OCI-LY1 (cell line): ENCODE measurements at regions not wholly inside any gene's neighbourhood (a gene's known extent, or its start where the extent isn't known, plus 50 kb on each side); places are given as distances from the start of the nearest gene placed in this dataset.
"Not testable (repeated sequence)": the region's sequence is repeated elsewhere in the genome, so short reads cannot be mapped to it uniquely, and the experiment has no call there.

Experiments used
- CTCF ChIP-seq: fragments of 200-600 bp; sonication (generic), shearing (Covaris generic); IDR thresholded peaks from 2 replicates; pipeline ENCODE4 v1.5.1; 2017; ENCODE audit warnings: mild to moderate bottlenecking, antibody characterized with exemption, low read length, moderate library complexity, mixed read lengths
- EZH2 ChIP-seq: fragments of 200-600 bp; sonication (generic), shearing (Covaris generic); IDR thresholded peaks from 2 replicates; pipeline ENCODE4 v1.8.0; 2017; ENCODE audit warnings: borderline replicate concordance, mixed run types, mild to moderate bottlenecking, antibody characterized with exemption, low read length, moderate library complexity, mixed read lengths

- not testable (repeated sequence) for TF ChIP-seq CTCF, EZH2
These were observed 93.9 kb upstream of the TRIM77 start for GRCh38 chr11:89616161-89616560.
